HPDE6-E6E7 (cell line): ENCODE measurements at regions not wholly inside any gene's neighbourhood (a gene's known extent, or its start where the extent isn't known, plus 50 kb on each side); places are given as distances from the start of the nearest gene placed in this dataset.

Source experiments
- DNase-seq: peaks from one replicate; pipeline ENCODE4 v3.0.0; 2011; ENCODE audit warnings: missing footprints; ENCODE audit errors: extremely low spot score

GRCh38 chr1:111556325-111557037 is 53.0 kb upstream of the ADORA3 start:
- DNase-seq = no peak

- no peak for DNase-seq
Measured at GRCh38 chr1:111559736-111560279, 56.4 kb upstream of the ADORA3 start.

GRCh38 chr1:111561328-111561727 is 57.9 kb upstream of the ADORA3 start:
- DNase-seq = no peak

GRCh38 chr1:111563619-111564018 is 56.0 kb upstream of the RAP1A start:
- DNase-seq = peak; percentile 38

GRCh38 chr1:111565079-111565478 is 54.5 kb upstream of the RAP1A start:
- DNase-seq = no peak

GRCh38 chr1:111565968-111566367 is 53.6 kb upstream of the RAP1A start:
- no peak for DNase-seq

- DNase-seq = no peak
Measured at GRCh38 chr1:111568160-111568647, 51.4 kb upstream of the RAP1A start.
